ENCODE measurements at regions not wholly inside any gene's neighbourhood (a gene's known extent, or its start where the extent isn't known, plus 50 kb on each side); places are given as distances from the start of the nearest gene placed in this dataset.

DNA sequence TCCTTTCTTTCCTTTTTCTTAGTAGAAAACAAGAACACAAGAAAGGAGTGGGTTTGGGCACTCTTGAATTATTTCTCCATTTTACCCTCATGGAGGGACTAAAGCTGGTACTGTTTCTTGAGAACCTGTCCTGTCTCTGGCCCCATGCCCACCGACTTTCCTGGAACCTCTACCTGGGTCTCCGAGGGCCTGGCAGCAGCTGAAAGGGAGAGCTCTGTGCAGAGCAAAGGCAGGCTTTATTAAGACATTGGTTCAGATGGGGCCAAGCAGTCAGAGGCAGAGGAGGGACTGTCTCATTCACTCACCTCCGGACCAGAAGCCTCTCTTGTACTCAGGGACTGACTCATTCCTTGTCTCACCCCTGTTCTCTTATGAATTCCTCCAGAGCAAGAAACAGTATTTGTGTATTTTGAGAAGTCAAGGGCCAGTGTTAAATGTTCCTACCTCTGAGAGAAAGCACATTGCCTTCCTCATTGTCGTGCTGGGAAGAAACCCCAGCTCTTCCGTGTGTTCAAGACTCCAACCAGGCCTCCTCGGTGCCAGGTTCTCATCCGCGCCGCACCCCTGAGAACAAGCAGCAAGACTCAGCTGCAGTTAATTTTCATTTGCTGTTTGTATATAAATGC, 201.9 kb upstream of the NT5C1B start:
- no peak for ATAC-seq
- Mint-ChIP-seq H3K4me3 (no peak overlapping the region), H3K27ac (no peak overlapping the region), H3K36me3 (ENCODE audit: low read depth) (peaks cover 5% of the 10 kb centered on the region), H3K4me1 (no peaks in the 10 kb centered on the region), H3K27me3 (no peaks in the 10 kb centered on the region)
- no peak for DNase-seq
- no peaks in the 10 kb centered on the region for H3K9me3 ChIP-seq (ENCODE audit: control insufficient read depth, low read length, poor library complexity, severe bottlenecking)

DNA sequence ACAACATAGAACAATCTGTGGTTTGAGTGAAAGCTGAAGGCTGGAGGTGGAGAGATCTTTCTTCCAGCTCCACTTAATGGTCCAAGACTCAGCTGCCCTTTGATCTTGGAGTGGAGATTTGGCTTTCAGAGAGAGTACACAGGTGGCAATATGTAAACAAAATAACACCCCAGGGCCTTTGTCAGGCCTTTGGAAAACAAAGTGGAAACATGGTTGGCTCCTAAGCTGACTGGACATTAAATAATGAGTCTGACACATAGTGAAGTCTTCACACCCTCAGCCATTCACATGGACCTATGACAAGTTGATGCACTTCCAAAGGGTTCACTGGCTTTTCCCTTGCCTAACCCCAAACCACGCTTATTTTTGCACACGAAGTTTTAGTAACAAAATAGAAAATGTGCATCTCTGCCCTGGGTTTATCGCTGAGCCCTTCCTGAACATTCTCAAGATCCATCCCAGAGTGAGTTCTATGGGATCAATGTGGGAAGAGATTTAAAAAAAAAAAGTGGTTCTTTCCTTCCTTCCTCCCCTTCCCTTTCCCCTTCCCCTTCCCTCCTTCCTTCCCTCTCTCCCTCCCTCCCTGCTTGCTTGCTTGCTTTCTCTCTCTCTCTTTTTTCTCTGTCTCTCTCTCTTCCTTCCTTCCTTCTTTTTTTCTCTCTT, 201.3 kb upstream of the NT5C1B start:
- no peak for DNase-seq
- Mint-ChIP-seq H3K27ac (no peak overlapping the region), H3K4me3 (no peak overlapping the region), H3K4me1 (no peaks in the 10 kb centered on the region), H3K36me3 (ENCODE audit: low read depth) (peaks cover 7% of the 10 kb centered on the region), H3K27me3 (no peaks in the 10 kb centered on the region)
- H3K9me3 ChIP-seq (ENCODE audit: control insufficient read depth, low read length, poor library complexity, severe bottlenecking), result no peaks in the 10 kb centered on the region
- no peak for ATAC-seq

DNA sequence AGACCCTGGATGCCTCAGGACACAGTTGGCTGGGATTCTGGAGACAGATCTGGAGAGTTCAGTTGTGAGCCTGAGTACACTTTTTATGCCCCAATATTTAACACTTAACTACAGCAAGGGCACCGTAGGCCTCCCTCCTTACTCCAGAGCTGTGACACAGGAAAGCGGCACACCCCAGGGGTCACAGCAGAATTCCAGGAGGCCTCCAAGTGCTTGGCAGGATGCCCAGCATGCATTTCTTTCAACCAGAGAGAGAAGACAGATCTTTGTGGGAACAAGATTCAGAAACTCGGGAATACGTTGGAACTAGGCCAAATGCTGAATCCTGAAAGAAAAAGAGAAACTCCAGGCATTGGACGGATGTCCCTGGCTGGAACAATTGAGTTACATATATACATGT, 199.2 kb upstream of the NT5C1B start:
- H3K4me1 Mint-ChIP-seq, result no peaks in the 10 kb centered on the region
- peaks cover 7% of the 10 kb centered on the region for H3K36me3 Mint-ChIP-seq (ENCODE audit: low read depth)
- no peak for ATAC-seq
- DNase-seq, result no peak
- H3K27me3 Mint-ChIP-seq, result no peaks in the 10 kb centered on the region
- H3K4me3 Mint-ChIP-seq, result no peak overlapping the region
- H3K9me3 ChIP-seq (ENCODE audit: control insufficient read depth, low read length, poor library complexity, severe bottlenecking), result no peaks in the 10 kb centered on the region
- no peak overlapping the region for H3K27ac Mint-ChIP-seq

DNA sequence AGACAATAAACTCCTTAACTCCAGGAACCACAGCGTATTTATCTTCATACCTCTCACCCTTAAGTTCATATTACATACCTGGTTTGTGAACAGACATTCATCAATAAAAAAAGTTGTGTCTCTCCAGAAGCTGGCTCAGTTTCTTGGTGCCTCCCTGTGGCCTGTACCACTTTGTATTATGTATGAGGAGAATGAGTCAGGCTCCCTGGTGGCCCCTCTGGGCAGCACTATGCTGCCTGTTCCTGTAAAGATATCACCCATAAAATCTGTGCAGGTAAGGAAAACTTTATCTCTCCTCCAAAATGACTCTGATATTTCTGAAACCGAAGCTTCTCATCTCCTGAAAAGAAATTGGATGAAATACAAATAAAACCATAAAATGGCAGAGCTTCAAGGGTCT, 198.4 kb upstream of the NT5C1B start:
- Mint-ChIP-seq H3K4me3 (no peak overlapping the region), H3K27ac (no peak overlapping the region), H3K4me1 (no peaks in the 10 kb centered on the region), H3K36me3 (ENCODE audit: low read depth) (peaks cover 9% of the 10 kb centered on the region), H3K27me3 (no peaks in the 10 kb centered on the region)
- no peak for DNase-seq
- no peak for ATAC-seq
- no peaks in the 10 kb centered on the region for H3K9me3 ChIP-seq (ENCODE audit: control insufficient read depth, low read length, poor library complexity, severe bottlenecking)

DNA sequence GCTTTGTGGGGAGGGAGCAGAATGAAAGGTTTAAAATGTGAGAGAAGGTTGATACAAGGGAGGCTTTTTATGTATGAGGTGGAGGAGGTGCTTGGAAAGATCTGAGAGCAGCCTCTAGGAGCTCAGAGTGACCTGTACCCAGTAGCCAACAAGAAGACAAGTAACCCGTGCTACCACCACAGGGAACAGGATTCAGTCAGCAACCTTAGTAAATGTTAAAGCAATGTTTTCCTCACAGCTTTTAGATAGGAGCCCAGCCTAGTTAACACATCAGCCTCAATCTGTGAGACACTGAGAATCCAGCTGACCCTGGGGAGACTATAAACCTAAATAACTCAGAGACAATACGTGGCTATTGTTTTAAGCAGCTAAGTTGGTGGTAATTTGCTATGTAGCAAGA, 194.9 kb upstream of the NT5C1B start:
- ATAC-seq (no peak), DNase-seq (no peak)
- no peaks in the 10 kb centered on the region for H3K9me3 ChIP-seq (ENCODE audit: control insufficient read depth, low read length, poor library complexity, severe bottlenecking)
- H3K4me3 Mint-ChIP-seq, result no peak overlapping the region
- peaks cover 9% of the 10 kb centered on the region for H3K36me3 Mint-ChIP-seq (ENCODE audit: low read depth)
- H3K27me3 Mint-ChIP-seq, result no peaks in the 10 kb centered on the region
- no peaks in the 10 kb centered on the region for H3K4me1 Mint-ChIP-seq
- no peak overlapping the region for H3K27ac Mint-ChIP-seq

DNA sequence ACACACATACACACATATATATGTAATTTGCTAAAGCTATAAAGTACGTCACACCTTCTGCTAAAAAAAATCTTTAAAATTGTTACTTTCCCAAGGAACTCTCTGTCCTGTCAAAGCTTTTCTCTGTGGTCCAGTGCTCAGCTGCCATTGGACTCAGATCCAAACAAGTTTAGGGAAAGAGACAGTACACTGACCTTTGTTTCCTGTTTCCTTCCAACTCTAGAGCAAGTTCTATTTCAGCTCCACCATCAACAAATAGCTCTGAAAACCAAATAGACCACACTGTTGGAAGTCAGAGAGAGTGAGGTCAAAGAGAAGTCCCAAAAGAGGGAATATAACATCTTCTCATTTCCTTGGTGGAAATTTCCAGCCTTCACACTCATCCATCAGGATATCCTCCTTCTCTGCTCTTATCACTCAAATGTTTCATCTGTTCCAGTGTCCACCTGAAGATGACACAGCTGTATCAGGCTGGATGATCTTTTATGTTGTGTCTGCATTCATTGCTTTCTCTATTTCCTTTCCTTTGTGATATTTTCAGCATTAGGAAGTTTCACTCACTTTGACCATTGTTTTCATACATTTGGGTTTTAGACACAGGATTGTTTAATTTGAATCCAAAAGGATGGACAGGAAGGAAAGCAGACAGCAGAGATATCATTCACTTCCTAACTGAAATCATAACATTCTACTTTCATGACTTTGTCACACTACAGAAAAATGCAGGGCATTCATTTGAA, 192.3 kb upstream of the NT5C1B start:
- no peaks in the 10 kb centered on the region for H3K9me3 ChIP-seq (ENCODE audit: control insufficient read depth, low read length, poor library complexity, severe bottlenecking)
- Mint-ChIP-seq H3K4me1 (no peaks in the 10 kb centered on the region), H3K27ac (no peak overlapping the region), H3K36me3 (ENCODE audit: low read depth) (peaks cover 7% of the 10 kb centered on the region), H3K4me3 (no peak overlapping the region), H3K27me3 (no peaks in the 10 kb centered on the region)
- DNase-seq (no peak), ATAC-seq (no peak)

DNA sequence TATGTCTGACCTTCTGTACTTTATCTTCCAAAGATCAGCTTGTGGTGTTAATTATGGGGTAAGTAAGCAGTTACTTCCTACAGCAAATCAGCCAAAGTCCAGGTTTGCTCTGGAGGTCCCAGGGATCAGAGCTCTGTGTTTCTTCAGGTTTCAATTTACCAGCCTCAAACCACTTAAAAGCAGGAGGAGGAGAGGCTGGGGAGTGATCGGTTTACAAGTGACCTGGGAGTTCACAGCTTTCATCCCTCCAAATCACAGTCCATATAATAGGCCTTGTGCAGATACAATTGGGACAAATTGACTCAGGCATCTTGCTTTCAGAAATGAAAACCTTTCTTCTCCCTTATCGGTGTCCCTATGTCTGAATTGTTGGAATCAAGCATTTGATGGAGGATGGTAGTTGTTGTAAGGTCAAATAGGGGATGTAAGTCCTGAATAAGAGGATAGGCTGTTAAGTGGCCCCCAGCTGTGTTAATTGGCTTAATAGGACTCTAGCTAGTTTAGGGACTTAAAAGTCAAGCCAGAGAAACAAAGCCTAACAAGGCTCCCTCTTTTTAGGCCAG, 188.0 kb upstream of the NT5C1B start:
- Mint-ChIP-seq H3K27ac (no peak overlapping the region), H3K4me1 (no peaks in the 10 kb centered on the region), H3K4me3 (no peak overlapping the region), H3K36me3 (ENCODE audit: low read depth) (no peaks in the 10 kb centered on the region), H3K27me3 (no peaks in the 10 kb centered on the region)
- H3K9me3 ChIP-seq (ENCODE audit: control insufficient read depth, low read length, poor library complexity, severe bottlenecking), result no peaks in the 10 kb centered on the region
- DNase-seq, result no peak
- no peak for ATAC-seq

DNA sequence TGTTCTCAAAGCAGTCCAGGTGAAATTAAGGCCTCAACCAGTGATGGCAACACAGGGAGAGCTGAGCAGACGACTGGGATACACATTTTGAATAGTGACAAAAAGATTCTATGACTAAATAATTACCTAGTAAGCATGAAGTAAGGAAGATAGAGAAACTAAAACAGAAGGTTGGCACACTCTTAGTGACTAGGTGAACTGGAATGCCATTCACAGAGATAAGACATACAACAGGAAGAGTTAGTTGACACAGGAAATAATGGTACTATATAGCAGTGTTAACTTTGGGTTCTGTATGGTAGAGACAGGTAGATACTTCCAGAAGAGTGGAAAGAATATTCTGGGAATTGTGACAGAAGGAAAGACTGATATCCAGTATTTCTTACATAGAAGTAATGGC, 181.8 kb upstream of the NT5C1B start:
- Mint-ChIP-seq H3K36me3 (ENCODE audit: low read depth) (no peaks in the 10 kb centered on the region), H3K4me1 (no peaks in the 10 kb centered on the region), H3K27ac (no peak overlapping the region), H3K4me3 (no peak overlapping the region), H3K27me3 (no peaks in the 10 kb centered on the region)
- no peak for ATAC-seq
- no peak for DNase-seq
- H3K9me3 ChIP-seq (ENCODE audit: control insufficient read depth, low read length, poor library complexity, severe bottlenecking), result no peaks in the 10 kb centered on the region

DNA sequence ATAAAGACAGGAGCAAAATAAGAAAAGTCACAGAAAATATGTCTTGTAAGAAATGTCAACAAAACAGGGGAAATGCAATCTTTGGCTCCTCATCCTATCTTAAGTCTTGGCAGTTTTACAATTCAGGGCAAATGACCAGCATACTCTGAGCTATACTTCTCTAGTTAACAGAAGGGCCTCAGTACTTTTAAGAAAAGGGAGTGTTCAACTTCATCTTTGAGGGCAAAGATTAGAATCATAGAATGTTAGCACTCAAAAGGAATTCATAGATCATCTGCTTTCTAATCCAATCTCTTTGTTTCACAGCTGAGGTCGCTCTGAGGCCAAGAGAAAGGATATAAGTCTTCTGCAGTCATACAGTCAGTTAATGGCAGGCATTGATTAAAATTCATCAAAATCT, 174.0 kb upstream of the NT5C1B start:
- no peak for DNase-seq
- H3K9me3 ChIP-seq (ENCODE audit: control insufficient read depth, low read length, poor library complexity, severe bottlenecking), result no peaks in the 10 kb centered on the region
- no peaks in the 10 kb centered on the region for H3K4me1 Mint-ChIP-seq
- no peaks in the 10 kb centered on the region for H3K36me3 Mint-ChIP-seq (ENCODE audit: low read depth)
- H3K27ac Mint-ChIP-seq, result no peak overlapping the region
- ATAC-seq, result no peak
- no peaks in the 10 kb centered on the region for H3K27me3 Mint-ChIP-seq
- H3K4me3 Mint-ChIP-seq, result no peak overlapping the region

DNA sequence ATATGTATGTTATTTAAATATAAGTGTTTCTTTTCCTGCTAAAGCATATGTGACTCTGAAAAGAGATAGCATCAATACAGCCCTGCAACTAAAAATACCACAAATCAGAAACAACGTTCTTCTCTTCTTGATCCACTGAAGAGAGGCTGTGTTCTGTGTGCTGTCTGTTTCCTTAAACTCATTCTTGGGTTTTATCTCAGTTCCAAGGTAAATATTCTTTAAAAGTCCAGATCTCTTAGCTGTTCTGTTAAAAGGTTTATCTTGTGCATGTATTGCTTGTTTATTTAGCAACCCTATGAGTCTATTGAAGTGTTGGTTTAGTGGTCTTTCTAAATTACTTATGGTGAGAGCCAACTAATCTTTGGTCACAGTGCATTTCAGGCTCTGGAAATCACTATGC, 173.3 kb upstream of the NT5C1B start:
- no peaks in the 10 kb centered on the region for H3K4me1 Mint-ChIP-seq
- no peak overlapping the region for H3K27ac Mint-ChIP-seq
- no peak for DNase-seq
- H3K36me3 Mint-ChIP-seq (ENCODE audit: low read depth), result no peaks in the 10 kb centered on the region
- ATAC-seq, result no peak
- no peaks in the 10 kb centered on the region for H3K9me3 ChIP-seq (ENCODE audit: control insufficient read depth, low read length, poor library complexity, severe bottlenecking)
- H3K4me3 Mint-ChIP-seq, result no peak overlapping the region
- no peaks in the 10 kb centered on the region for H3K27me3 Mint-ChIP-seq

DNA sequence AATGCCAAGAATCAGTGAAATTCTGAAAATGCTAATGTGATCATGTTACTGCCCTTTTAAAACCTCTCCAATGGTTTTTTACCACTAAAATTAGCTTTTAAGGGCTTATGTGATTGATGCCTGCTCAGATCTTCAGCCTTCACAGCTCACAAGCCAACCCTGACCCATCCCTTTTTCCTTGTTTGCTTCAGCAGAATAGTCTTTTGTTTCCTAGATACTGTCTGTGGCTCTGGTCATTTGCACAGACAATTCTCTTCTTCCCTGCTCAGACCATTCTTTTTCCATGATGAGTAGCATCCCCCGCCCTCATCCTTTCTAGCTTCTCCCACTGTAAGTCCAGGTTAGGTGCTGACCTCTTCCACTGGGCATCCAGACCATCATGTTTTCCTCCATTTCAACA, 164.9 kb upstream of the NT5C1B start:
- Mint-ChIP-seq H3K4me3 (no peak overlapping the region), H3K27ac (no peak overlapping the region), H3K27me3 (no peaks in the 10 kb centered on the region), H3K4me1 (no peaks in the 10 kb centered on the region), H3K36me3 (ENCODE audit: low read depth) (no peaks in the 10 kb centered on the region)
- no peaks in the 10 kb centered on the region for H3K9me3 ChIP-seq (ENCODE audit: control insufficient read depth, low read length, poor library complexity, severe bottlenecking)
- DNase-seq (no peak), ATAC-seq (no peak)

DNA sequence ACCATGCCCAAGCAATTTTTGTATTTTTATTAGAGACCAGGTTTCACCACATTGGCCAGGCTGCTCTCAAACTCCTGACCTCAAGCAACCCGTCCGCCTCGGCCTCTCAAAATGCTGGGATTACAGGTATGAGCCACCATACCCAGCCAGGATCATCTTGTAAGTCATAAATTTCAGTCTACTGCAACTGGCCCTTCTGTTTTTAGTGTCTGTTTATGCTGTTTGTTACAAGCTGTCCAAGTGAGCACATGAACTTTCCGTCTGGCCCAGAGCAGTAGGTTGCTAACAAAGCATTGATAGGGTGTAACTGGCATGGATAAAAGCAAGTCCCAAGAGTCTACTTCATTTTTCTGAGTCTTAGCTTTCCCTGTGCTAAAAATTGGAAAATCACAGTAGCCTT, 164.4 kb upstream of the NT5C1B start:
- H3K9me3 ChIP-seq (ENCODE audit: control insufficient read depth, low read length, poor library complexity, severe bottlenecking), result no peaks in the 10 kb centered on the region
- no peak for DNase-seq
- H3K4me3 Mint-ChIP-seq, result no peak overlapping the region
- H3K36me3 Mint-ChIP-seq (ENCODE audit: low read depth), result no peaks in the 10 kb centered on the region
- H3K27me3 Mint-ChIP-seq, result no peaks in the 10 kb centered on the region
- H3K27ac Mint-ChIP-seq, result no peak overlapping the region
- no peak for ATAC-seq
- no peaks in the 10 kb centered on the region for H3K4me1 Mint-ChIP-seq

DNA sequence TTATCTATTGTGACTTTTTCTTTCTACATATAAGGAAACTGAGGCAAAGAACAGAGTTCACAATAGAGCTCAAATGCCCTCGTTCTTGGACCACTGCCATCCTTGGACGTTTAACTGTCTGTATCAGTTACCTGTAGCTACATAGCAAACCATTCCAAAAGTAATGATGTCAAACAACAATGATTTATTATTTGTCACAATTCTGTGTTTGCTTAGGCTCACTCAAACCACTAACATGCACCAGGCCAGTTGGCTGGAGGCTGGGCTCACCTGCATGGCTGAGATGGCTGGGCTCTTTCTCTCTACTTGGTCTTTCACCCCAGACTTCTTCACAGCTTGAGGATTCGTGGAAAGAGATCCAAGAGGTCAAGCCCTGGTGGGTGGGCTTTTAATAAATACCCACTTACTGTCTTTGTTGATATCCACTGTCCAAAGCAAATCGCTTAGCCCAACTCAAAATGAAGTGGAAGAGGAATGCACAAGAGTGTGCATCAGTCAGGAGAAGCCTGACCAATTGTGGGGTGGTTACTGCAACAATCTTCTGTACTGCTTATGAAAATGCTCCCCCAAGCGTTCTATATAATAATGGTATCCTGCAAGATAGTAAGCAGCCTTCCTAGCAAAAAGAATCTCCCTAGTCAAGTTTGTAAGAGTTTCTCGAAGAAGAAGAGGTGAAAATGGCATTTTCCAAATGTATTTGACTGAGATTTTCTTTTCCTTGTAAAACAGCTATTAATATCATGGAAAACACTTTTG, 163.5 kb upstream of the NT5C1B start:
- no peaks in the 10 kb centered on the region for H3K9me3 ChIP-seq (ENCODE audit: control insufficient read depth, low read length, poor library complexity, severe bottlenecking)
- DNase-seq (no peak), ATAC-seq (no peak)
- no peak overlapping the region for H3K27ac Mint-ChIP-seq
- no peaks in the 10 kb centered on the region for H3K36me3 Mint-ChIP-seq (ENCODE audit: low read depth)
- H3K27me3 Mint-ChIP-seq, result no peaks in the 10 kb centered on the region
- H3K4me3 Mint-ChIP-seq, result no peak overlapping the region
- H3K4me1 Mint-ChIP-seq, result no peaks in the 10 kb centered on the region
